SK-N-MC (cell line): ENCODE measurements at regions not wholly inside any gene's neighbourhood (a gene's known extent, or its start where the extent isn't known, plus 50 kb on each side); places are given as distances from the start of the nearest gene placed in this dataset.

ENCODE experiments used
- EZH2 ChIP-seq: fragments of 200-600 bp; sonication (generic); IDR thresholded peaks from one replicate; pipeline ENCODE4 v1.6.1; 2017; ENCODE audit warnings: antibody characterized with exemption
- POLR2AphosphoS5 ChIP-seq: IDR thresholded peaks from 2 replicates; pipeline ENCODE4 v1.6.1; 2012; ENCODE audit warnings: mild to moderate bottlenecking, low read depth, low read length, borderline replicate concordance

DNA sequence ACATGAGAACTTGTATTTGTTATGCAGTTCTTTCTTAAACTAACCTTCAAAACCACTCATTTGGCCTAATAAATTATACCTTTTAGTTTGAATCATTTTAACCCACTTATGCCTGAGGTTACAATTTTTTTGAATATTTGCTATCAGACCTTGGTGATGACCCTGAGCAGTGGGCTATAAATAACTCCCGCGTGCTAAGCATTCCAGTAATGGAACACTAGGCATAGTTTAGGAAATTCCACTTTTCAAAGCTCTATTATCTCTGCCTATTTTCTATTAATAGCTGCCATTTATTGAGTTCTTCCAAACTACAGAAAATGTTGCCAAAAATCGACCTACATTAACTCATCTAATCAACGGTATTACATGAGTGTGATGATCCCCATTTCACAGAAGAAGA, 993.4 kb upstream of the FAT3 start:
- no peak for TF ChIP-seq EZH2
- no peak for TF ChIP-seq POLR2AphosphoS5
